Uterus (tissue), 3 donors: ENCODE measurements at regions not wholly inside any gene's neighbourhood (a gene's known extent, or its start where the extent isn't known, plus 50 kb on each side); places are given as distances from the start of the nearest gene placed in this dataset.

ENCODE experiments used
- DNase-seq, 2 donors: peaks; one replicate each; pipeline ENCODE4 v3.0.0-alpha.2; 2019 to 2020
- H3K27ac ChIP-seq, 2 donors: fragments of 200-600 bp; sonication (generic); 1 replicate in 1 of 2; 2 replicates in 1 of 2; pipeline ENCODE4 v1.5.1; 2016 to 2018
- H3K27me3 ChIP-seq, 2 donors: fragments of 200-600 bp; sonication (generic); one replicate each; pipeline ENCODE4 v1.5.1; 2018 to 2019; ENCODE audit warnings: control low read depth in 1 of 2
- H3K36me3 ChIP-seq, 2 donors: fragments of 200-600 bp; sonication (generic); one replicate each; pipeline ENCODE4 v1.5.1; 2019; ENCODE audit warnings: control low read depth in 1 of 2
- H3K4me1 ChIP-seq, 2 donors: fragments of 200-600 bp; sonication (generic); one replicate each; pipeline ENCODE4 v1.5.1; 2018 to 2019; ENCODE audit warnings: control low read depth in 1 of 2
- H3K4me3 ChIP-seq, 2 donors: fragments of 200-600 bp; sonication (generic); 1 replicate in 1 of 2; 2 replicates in 1 of 2; pipeline ENCODE4 v1.5.1; 2018 to 2019; ENCODE audit warnings: mild to moderate bottlenecking in 1 of 2
- H3K9me3 ChIP-seq, 2 donors: fragments of 200-600 bp; sonication (generic); one replicate each; pipeline ENCODE4 v1.5.1; 2019; ENCODE audit warnings: control low read depth in 1 of 2
- CTCF ChIP-seq, 4 experiments: fragments of 200-600 bp in 2 of 4; fragments of 450-650 bp in 2 of 4; sonication (generic) in 2 of 4; IDR thresholded peaks; one replicate each; pipeline ENCODE4 v1.5.1; 2016 to 2019; ENCODE audit warnings: antibody characterized with exemption in 4 of 4, mild to moderate bottlenecking in 2 of 4, moderate library complexity in 1 of 4
- POLR2A ChIP-seq, 2 donors: fragments of 450-650 bp; IDR thresholded peaks; one replicate each; pipeline ENCODE4 v1.6.1; 2016; ENCODE audit warnings: antibody characterized with exemption in 2 of 2, mild to moderate bottlenecking in 1 of 2, moderate library complexity in 1 of 2
- intact Hi-C: fragments of 100-400 bp; cut with DNase I; formaldehyde crosslinking; loops from one replicate; pipeline ENCODE4 v1.15.1; 2023; ENCODE audit warnings: low total_unique reads
- donor health status: DM: yes; HTN: yes; CAD: no.

GRCh38 chr6:102655823-102656222 lies 1262.3 kb downstream of the GRIK2 start:
- Histone ChIP-seq H3K9me3 (no peaks in the 10 kb centered on the region), H3K27me3 (no peaks in the 10 kb centered on the region), H3K4me1 (no peaks in the 10 kb centered on the region), H3K27ac (no peak overlapping the region), H3K36me3 (no peaks in the 10 kb centered on the region), H3K4me3 (no peak overlapping the region)
- TF ChIP-seq POLR2A (IDR thresholded peaks at IDR 0.05) (no peak), CTCF (IDR thresholded peaks at IDR 0.05) (no peak)
- intact Hi-C loops: no loop called here
- no peak for DNase-seq

- Histone ChIP-seq H3K9me3 (no peaks in the 10 kb centered on the region), H3K4me3 (no peak overlapping the region), H3K4me1 (no peaks in the 10 kb centered on the region), H3K27me3 (no peaks in the 10 kb centered on the region), H3K27ac (no peak overlapping the region), H3K36me3 (no peaks in the 10 kb centered on the region)
- TF ChIP-seq POLR2A (IDR thresholded peaks at IDR 0.05) (no peak), CTCF (IDR thresholded peaks at IDR 0.05) (no peak)
- intact Hi-C loops: no loop called here
- DNase-seq: no peak
Observed at GRCh38 chr6:102641426-102641825, 1247.9 kb downstream of the GRIK2 start.

GRCh38 chr6:102631921-102632320 lies 1238.4 kb downstream of the GRIK2 start:
- TF ChIP-seq CTCF (IDR thresholded peaks at IDR 0.05) (no peak), POLR2A (IDR thresholded peaks at IDR 0.05) (no peak)
- Histone ChIP-seq H3K9me3 (no peaks in the 10 kb centered on the region), H3K4me3 (no peak overlapping the region), H3K27ac (no peak overlapping the region), H3K4me1 (no peaks in the 10 kb centered on the region), H3K36me3 (no peaks in the 10 kb centered on the region), H3K27me3 (no peaks in the 10 kb centered on the region)
- intact Hi-C loops: no loop called here
- DNase-seq: no peak

GRCh38 chr6:102623201-102623600 lies 1229.7 kb downstream of the GRIK2 start:
- H3K9me3 ChIP-seq: no peaks in the 10 kb centered on the region
- no peak overlapping the region for H3K27ac ChIP-seq
- H3K4me3 ChIP-seq: no peak overlapping the region
- no peaks in the 10 kb centered on the region for H3K36me3 ChIP-seq
- TF ChIP-seq CTCF (IDR thresholded peaks at IDR 0.05) (no peak), POLR2A (IDR thresholded peaks at IDR 0.05) (no peak)
- intact Hi-C loops: no loop called here
- H3K27me3 ChIP-seq: no peaks in the 10 kb centered on the region
- H3K4me1 ChIP-seq: no peaks in the 10 kb centered on the region
- no peak for DNase-seq

GRCh38 chr6:102619585-102619984 lies 1226.1 kb downstream of the GRIK2 start:
- TF ChIP-seq CTCF (IDR thresholded peaks at IDR 0.05) (no peak), POLR2A (IDR thresholded peaks at IDR 0.05) (no peak)

More at GRCh38 chr6:102619585-102619984, 1226.1 kb downstream of the GRIK2 start:
- Histone ChIP-seq H3K4me1 (no peaks in the 10 kb centered on the region), H3K27ac (no peak overlapping the region), H3K4me3 (no peak overlapping the region), H3K36me3 (no peaks in the 10 kb centered on the region), H3K27me3 (no peaks in the 10 kb centered on the region), H3K9me3 (no peaks in the 10 kb centered on the region)
- intact Hi-C loops: no loop called here
- DNase-seq: no peak
